Ovary (tissue), 3 donors: ENCODE measurements at regions not wholly inside any gene's neighbourhood (a gene's known extent, or its start where the extent isn't known, plus 50 kb on each side); places are given as distances from the start of the nearest gene placed in this dataset.

Experiments used
- EP300 ChIP-seq: sonication (generic); formaldehyde crosslinking; IDR thresholded peaks from one replicate; pipeline ENCODE4 v1.6.1; 2017; ENCODE audit warnings: antibody characterized with exemption
- POLR2A ChIP-seq: fragments of 450-650 bp; IDR thresholded peaks from one replicate; pipeline ENCODE4 v1.6.1; 2017; ENCODE audit warnings: antibody characterized with exemption, mild to moderate bottlenecking, moderate library complexity
- TF ChIP-seq, protein P1 (sequence below), 3 donors: fragments of 450-650 bp in 2 of 3; fragments of 200-600 bp in 1 of 3; IDR thresholded peaks; one replicate each; pipeline versions ENCODE4 v1.5.1 to v1.8.0; 2016 to 2022; ENCODE audit warnings: antibody characterized with exemption in 3 of 3, mild to moderate bottlenecking in 1 of 3
- donor health status: DM: no; HTN: no; CAD: no.

DNA sequence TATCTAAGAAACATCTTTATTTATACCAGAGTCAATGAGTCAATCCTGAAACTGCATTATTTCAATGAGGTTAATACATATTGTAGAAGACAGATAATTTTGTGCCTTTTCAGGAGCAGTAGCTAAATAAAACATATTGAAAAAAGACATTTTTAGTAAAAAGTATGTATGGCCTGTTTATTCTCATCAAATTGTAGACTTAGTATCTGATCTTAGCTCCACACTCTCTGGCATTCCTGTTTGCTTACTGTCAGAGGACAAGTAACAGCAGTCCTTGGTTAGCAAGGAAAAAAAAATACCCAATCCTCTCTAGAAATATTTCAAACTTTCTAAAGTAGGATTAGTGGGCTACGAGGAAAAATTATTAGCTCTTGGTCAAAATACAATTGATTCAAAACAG, 50.5 kb upstream of the GUCY1A1 start:
- TF ChIP-seq EP300 (no peak), POLR2A (no peak)
- TF ChIP-seq, protein P1, sequence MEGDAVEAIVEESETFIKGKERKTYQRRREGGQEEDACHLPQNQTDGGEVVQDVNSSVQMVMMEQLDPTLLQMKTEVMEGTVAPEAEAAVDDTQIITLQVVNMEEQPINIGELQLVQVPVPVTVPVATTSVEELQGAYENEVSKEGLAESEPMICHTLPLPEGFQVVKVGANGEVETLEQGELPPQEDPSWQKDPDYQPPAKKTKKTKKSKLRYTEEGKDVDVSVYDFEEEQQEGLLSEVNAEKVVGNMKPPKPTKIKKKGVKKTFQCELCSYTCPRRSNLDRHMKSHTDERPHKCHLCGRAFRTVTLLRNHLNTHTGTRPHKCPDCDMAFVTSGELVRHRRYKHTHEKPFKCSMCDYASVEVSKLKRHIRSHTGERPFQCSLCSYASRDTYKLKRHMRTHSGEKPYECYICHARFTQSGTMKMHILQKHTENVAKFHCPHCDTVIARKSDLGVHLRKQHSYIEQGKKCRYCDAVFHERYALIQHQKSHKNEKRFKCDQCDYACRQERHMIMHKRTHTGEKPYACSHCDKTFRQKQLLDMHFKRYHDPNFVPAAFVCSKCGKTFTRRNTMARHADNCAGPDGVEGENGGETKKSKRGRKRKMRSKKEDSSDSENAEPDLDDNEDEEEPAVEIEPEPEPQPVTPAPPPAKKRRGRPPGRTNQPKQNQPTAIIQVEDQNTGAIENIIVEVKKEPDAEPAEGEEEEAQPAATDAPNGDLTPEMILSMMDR (IDR thresholded peaks at IDR 0.05): no peak
